ENCODE measurements at regions not wholly inside any gene's neighbourhood (a gene's known extent, or its start where the extent isn't known, plus 50 kb on each side); places are given as distances from the start of the nearest gene placed in this dataset.
"Not testable (repeated sequence)": the region's sequence is repeated elsewhere in the genome, so short reads cannot be mapped to it uniquely, and the experiment has no call there.

- intact Hi-C loops (cut with micrococcal nuclease) = no loop called here
These were observed 90.3 kb upstream of the PRKX start for GRCh38 chrX:3803713-3804112.

DNA sequence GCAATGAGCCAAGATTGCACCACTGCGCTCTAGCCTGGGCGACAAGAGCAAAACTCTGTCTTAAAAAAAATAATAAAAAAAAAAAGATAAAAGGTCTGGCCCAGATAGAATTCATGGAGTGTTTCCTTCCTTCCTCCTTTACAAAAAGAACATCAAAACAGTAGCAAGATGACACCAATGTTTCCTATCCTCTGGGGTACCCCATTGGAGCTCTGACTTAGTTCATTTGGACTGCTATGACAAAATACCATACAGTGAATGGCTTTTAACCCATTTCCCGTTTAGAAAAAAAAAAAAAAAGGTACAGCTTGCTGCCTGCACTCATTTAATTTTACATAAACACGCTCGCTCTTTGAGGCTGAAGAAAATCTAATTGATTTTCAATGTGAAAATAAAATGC is 89.9 kb upstream of the PRKX start:
- intact Hi-C loops (cut with micrococcal nuclease) = no loop called here

GRCh38 chrX:3795411-3795810 is 82.0 kb upstream of the PRKX start:
- intact Hi-C loops (cut with micrococcal nuclease) = not testable (repeated sequence)

GRCh38 chrX:3791449-3791848 is 78.0 kb upstream of the PRKX start:
- intact Hi-C loops (cut with micrococcal nuclease) = no loop called here

DNA sequence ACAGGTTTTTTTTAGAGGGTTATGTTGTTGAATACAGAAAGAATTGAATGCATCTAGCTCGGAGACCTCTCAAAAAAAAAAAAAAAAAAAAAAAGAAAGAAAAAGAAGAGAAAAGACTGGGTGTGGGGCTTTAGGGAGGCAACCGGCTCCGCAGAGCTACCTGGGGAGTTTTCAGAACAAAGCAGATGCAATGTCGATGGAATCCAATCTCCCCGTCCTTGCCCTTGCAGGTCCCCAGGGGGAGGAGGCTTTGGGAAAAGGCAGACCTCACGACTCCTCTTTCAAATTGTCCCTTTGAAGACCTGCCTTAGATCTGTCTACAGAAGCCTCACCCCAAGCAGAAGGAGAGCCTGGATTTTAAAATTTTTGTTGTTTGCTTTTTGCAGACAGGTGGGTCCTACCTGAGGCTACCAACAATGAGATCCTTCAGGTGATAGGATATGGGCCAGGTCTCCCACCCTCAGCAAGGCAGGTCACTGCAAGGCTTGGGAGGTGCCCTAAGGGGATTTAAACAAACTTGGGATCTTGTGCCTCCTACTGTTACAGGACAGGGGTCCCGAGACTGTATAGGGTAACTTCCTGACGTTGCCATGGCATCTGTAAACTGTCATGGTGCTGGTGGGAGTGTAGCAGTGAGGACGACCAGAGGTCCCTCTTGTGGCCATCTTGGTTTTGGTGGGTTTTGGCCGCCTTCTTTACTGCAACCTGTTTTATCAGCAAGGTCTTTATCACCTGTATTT is 75.2 kb upstream of the PRKX start:
- intact Hi-C loops (cut with micrococcal nuclease) = no loop called here

- intact Hi-C loops (cut with micrococcal nuclease) = no loop called here
These were observed 74.4 kb upstream of the PRKX start for GRCh38 chrX:3787856-3788255.

- intact Hi-C loops (cut with micrococcal nuclease) = not testable (repeated sequence)
These were observed 72.4 kb upstream of the PRKX start for GRCh38 chrX:3785822-3786221.

DNA sequence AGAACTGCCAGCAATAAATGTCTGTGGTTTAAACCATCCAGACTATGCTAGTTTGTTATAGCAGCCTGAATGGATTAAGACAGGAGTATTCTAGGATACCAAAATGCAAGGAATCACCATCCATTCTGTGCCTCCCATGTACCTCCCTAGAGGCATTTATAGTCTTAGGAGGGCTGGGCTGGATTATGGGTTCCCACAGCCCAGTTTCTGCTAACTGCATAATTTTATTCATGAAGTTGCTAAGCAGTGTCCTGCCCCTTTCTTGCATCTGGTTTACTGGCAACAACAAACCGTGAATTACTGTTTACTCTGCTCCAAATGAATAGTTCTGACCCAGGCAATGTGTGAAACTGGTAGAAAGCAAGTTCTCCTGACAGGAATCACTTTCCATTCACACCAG is 67.1 kb upstream of the PRKX start:
- intact Hi-C loops (cut with micrococcal nuclease) = no loop called here

GRCh38 chrX:3779546-3779945 is 66.1 kb upstream of the PRKX start:
- intact Hi-C loops (cut with micrococcal nuclease) = no loop called here

DNA sequence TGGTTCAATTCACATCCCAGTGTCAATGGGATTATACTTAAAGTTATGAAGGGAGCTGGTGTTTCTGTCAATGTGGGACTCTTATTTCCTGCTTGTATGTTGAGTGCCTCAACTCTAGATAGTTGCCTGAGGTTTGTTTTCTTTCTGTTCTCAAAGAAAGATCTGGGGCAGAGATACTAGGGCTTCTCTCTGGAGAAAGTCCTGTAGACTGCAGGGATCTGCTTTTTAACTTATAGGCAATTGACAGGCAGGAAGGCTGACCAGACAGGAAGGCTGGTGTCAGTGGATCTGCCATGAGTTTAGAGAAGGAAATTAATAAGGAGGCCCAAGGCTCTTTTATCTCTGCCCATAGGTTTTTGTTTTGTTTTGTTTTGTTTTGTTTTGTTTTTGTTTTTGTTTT is 64.0 kb upstream of the PRKX start:
- intact Hi-C loops (cut with micrococcal nuclease) = no loop called here

GRCh38 chrX:3771766-3772165 is 58.3 kb upstream of the PRKX start:
- intact Hi-C loops (cut with micrococcal nuclease) = no loop called here

DNA sequence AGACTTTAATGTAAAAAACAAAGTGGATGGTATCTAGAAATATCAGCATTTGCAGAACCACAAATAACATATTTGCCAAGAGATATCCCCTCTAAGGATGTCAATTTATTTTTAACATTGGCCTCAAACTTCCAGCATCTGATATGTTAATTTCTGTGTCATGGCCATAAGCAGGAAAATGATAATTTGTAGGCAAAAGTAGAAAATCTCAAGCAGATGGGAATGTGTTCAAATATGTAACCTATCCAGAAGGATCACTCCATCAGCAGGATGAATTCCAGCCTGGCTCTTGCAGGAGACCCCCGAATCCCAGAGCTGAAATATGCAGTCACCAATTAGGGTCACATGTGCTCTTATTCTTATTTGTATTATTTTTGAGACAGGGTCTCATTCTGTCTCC is 55.4 kb upstream of the PRKX start:
- intact Hi-C loops (cut with micrococcal nuclease) = no loop called here
